ENCODE measurements at regions not wholly inside any gene's neighbourhood (a gene's known extent, or its start where the extent isn't known, plus 50 kb on each side); places are given as distances from the start of the nearest gene placed in this dataset.

- H3K27me3 Mint-ChIP-seq (ENCODE audit: unreplicated experiment), result peaks cover 24% of the 10 kb centered on the region
- no peaks in the 10 kb centered on the region for H3K4me1 Mint-ChIP-seq (ENCODE audit: unreplicated experiment)
- no peak overlapping the region for H3K4me3 Mint-ChIP-seq (ENCODE audit: unreplicated experiment)
- TF ChIP-seq CTCF (IDR thresholded peaks at IDR 0.05), result no peak
- no peak overlapping the region for H3K27ac Mint-ChIP-seq (ENCODE audit: unreplicated experiment)
- H3K36me3 Mint-ChIP-seq (ENCODE audit: unreplicated experiment), result no peaks in the 10 kb centered on the region
- DNase-seq (ENCODE audit: extremely low spot score, unreplicated experiment), result no peak
- peaks cover 11% of the 10 kb centered on the region for H3K9me3 Mint-ChIP-seq (ENCODE audit: unreplicated experiment)
These were observed 176.5 kb downstream of the CENPW start for GRCh38 chr6:126516411-126516810.

GRCh38 chr6:126524811-126525326, 185.0 kb downstream of the CENPW start:
- H3K27ac Mint-ChIP-seq (ENCODE audit: unreplicated experiment), result no peak overlapping the region
- H3K27me3 Mint-ChIP-seq (ENCODE audit: unreplicated experiment), result peaks cover 11% of the 10 kb centered on the region
- no peak overlapping the region for H3K4me3 Mint-ChIP-seq (ENCODE audit: unreplicated experiment)
- TF ChIP-seq CTCF (IDR thresholded peaks at IDR 0.05), result no peak
- H3K36me3 Mint-ChIP-seq (ENCODE audit: unreplicated experiment), result no peaks in the 10 kb centered on the region
- no peaks in the 10 kb centered on the region for H3K4me1 Mint-ChIP-seq (ENCODE audit: unreplicated experiment)
- no peak for DNase-seq (ENCODE audit: extremely low spot score, unreplicated experiment)
- peaks cover 6% of the 10 kb centered on the region for H3K9me3 Mint-ChIP-seq (ENCODE audit: unreplicated experiment)

GRCh38 chr6:126526547-126526946, 186.6 kb downstream of the CENPW start:
- peaks cover 11% of the 10 kb centered on the region for H3K27me3 Mint-ChIP-seq (ENCODE audit: unreplicated experiment)
- no peak for TF ChIP-seq CTCF (IDR thresholded peaks at IDR 0.05)

GRCh38 chr6:126526996-126527606, 187.2 kb downstream of the CENPW start:
- H3K27ac Mint-ChIP-seq (ENCODE audit: unreplicated experiment), result no peak overlapping the region

More at GRCh38 chr6:126526547-126526946, 186.6 kb downstream of the CENPW start:
- Mint-ChIP-seq H3K27ac (ENCODE audit: unreplicated experiment) (no peak overlapping the region), H3K36me3 (ENCODE audit: unreplicated experiment) (no peaks in the 10 kb centered on the region), H3K9me3 (ENCODE audit: unreplicated experiment) (no peaks in the 10 kb centered on the region), H3K4me3 (ENCODE audit: unreplicated experiment) (no peak overlapping the region), H3K4me1 (ENCODE audit: unreplicated experiment) (no peaks in the 10 kb centered on the region)
- DNase-seq (ENCODE audit: extremely low spot score, unreplicated experiment), result no peak

More at GRCh38 chr6:126526996-126527606, 187.2 kb downstream of the CENPW start:
- no peak for TF ChIP-seq CTCF (IDR thresholded peaks at IDR 0.05)
- H3K27me3 Mint-ChIP-seq (ENCODE audit: unreplicated experiment), result peaks cover 11% of the 10 kb centered on the region
- no peak for DNase-seq (ENCODE audit: extremely low spot score, unreplicated experiment)
- H3K9me3 Mint-ChIP-seq (ENCODE audit: unreplicated experiment), result no peaks in the 10 kb centered on the region
- no peaks in the 10 kb centered on the region for H3K36me3 Mint-ChIP-seq (ENCODE audit: unreplicated experiment)
- no peak overlapping the region for H3K4me3 Mint-ChIP-seq (ENCODE audit: unreplicated experiment)
- no peaks in the 10 kb centered on the region for H3K4me1 Mint-ChIP-seq (ENCODE audit: unreplicated experiment)

All from osteocyte (in vitro differentiated cells).